Erythroblast (primary cell): ENCODE measurements at regions not wholly inside any gene's neighbourhood (a gene's known extent, or its start where the extent isn't known, plus 50 kb on each side); places are given as distances from the start of the nearest gene placed in this dataset.

ENCODE experiments used
- GATA1 ChIP-seq: IDR thresholded peaks from 2 replicates; pipeline ENCODE4 v1.6.1; 2011; ENCODE audit warnings: low read depth, mild to moderate bottlenecking, control low read depth, low read length, moderate library complexity
- POLR2A ChIP-seq: IDR thresholded peaks from 2 replicates; pipeline ENCODE4 v1.6.1; 2011; ENCODE audit warnings: mild to moderate bottlenecking, low read length

DNA sequence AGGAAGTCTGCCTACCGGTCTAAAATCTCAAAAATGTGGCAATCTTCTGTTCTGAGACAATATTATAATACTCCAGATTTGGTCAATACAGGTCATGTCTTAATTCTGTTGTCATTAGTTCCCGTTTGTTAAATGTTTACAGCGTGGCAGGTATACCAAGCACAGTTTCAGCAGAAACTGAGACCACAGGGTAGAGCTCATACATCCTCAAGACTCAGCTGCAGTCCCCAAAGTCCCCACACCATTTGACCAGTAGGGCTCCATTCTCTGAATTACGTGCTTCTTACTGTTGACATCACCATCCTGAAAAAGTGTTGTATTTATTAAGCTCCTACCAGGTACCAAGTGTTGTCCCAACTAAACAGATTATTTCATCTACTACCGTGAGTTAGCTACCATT is 157.1 kb downstream of the MC4R start:
- TF ChIP-seq POLR2A (no peak), GATA1 (no peak)
